ENCODE measurements at regions not wholly inside any gene's neighbourhood (a gene's known extent, or its start where the extent isn't known, plus 50 kb on each side); places are given as distances from the start of the nearest gene placed in this dataset.
"Not testable (repeated sequence)": the region's sequence is repeated elsewhere in the genome, so short reads cannot be mapped to it uniquely, and the experiment has no call there.

DNA sequence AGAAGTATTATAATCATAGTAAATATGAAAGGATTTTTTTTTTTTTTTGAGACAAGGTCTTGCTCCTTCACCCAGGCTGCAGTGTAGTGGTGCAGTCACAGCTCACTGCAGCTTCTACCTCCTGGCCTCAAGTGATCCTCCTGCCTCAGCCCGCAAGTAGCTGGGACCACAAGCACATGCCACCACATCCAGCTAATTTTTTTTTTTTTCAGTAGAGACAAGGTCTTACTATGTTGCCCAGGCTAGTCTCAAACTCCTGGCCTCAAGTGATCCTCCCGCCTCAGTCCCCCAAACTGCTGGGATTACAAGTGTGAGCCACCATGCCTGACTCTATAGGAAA, 86.2 kb upstream of the FOXN2 start:
- DNase-seq: no peak

DNA sequence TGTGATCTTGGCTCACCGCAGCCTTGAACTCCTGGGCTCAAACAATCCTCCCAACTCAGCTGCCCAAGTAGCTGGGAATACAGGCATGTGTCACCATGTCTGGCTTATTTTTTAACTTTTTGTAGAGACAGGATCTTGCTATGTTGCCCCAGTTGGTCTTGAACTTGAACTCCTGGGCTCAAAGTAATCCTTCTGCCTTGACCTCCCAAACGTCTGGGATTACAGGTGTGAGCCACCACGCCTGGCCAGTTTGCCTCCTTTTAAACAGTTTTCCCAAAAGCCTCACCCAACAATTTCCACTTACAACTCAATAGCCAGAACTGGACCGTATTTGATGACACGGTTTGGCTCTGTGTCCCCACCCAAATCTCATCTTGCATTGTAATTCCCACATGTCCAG, 85.4 kb upstream of the FOXN2 start:
- no peak for DNase-seq

GRCh38 chr2:48230834-48231233, 83.6 kb upstream of the FOXN2 start:
- DNase-seq: no peak

DNA sequence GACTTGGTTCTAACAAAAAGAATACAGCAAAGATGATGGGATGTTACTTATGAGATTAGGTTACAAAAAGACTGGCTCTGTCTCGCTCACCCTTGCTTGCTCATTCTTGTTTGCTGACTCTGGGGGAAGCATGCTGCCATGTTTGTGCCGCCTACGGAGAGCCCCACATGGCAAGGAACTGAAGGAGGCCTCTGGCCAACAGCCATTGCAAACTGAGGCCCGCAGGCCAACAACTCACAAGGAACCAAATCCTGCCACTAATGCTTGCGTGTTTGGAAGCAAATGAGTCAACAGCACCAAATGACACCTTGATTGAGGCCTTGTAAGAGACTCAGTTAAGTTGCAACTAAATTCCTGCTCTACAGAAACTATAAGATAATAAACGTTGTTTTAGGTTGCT, 82.1 kb upstream of the FOXN2 start:
- DNase-seq: no peak

DNA sequence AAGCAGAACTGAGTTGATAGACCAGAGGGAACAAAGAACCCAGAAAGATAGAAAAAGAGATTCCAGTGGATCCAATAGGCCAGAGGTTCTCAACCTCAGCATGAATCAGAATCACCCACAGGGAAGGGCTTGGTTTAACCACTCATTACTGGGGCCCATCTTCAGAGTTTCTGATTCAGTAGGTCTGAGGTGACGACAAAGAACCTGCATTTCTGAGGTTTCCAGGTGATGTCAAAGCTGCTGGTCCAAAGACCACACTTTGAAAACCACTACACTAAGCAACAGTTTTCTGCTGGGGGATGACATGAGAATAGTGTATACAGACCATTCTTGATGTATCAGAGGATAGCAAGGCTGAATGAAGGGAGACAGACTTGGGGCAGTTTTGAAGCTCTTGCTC, 81.5 kb upstream of the FOXN2 start:
- no peak for DNase-seq

- not testable (repeated sequence) for DNase-seq
These were observed 80.7 kb upstream of the FOXN2 start for GRCh38 chr2:48233824-48234223.

DNA sequence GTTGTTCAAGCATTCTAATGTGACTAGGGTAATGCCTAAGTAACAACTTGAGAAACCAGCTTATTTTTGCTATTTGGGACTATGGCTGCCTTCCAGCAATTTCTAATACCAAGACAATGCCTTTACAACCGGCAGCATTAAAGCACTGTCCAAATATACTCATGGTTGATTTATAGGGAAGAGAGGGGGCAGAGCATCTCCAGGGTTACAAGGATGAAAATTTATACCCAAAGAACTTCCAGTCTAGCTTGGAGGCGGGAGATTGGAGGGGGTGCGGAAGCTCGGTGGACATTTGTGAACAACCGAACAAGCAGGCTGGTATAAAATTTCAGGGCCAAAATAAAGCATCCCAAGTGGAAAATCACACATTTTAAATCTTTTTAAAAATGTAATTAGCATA, 79.4 kb upstream of the FOXN2 start:
- no peak for DNase-seq

DNA sequence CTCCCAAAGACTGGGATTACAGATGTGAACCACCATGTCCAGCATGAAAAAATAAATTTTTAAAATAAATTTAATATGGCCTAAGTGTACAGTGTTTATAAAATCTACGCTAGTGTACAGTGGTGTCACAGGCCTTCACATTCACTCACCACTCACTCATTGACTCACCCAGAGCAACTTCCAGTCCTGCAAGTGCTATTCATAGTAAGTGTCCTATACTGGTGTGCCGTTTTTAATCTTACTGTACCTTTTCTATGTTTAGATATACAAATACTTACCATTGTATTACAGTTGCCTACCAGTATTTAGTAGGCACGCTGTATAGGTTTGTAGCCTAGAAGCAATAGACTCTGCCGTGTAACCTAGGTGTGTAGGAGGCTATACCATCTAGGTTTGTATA, 76.1 kb upstream of the FOXN2 start:
- DNase-seq: no peak

GRCh38 chr2:48240912-48241311, 73.6 kb upstream of the FOXN2 start:
- no peak for DNase-seq

DNA sequence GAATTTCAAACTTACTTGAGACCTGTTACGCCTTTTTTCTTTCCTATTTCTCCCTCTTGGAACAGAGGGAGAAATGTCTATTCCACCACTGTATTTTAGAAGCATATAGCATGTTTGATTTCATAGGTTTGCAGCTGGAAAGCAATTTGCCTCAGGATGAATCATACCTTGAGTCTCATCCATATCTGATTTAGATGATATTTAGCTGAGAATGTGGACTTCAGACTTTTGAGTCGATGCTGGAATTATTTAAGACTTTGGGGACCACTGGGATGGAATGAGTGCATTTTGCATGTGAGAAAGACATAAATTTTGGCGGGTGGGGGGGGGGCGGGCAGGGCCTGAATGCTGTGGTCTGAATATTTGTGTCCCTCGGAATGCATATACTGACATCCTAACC, 67.3 kb upstream of the FOXN2 start:
- DNase-seq: no peak

DNA sequence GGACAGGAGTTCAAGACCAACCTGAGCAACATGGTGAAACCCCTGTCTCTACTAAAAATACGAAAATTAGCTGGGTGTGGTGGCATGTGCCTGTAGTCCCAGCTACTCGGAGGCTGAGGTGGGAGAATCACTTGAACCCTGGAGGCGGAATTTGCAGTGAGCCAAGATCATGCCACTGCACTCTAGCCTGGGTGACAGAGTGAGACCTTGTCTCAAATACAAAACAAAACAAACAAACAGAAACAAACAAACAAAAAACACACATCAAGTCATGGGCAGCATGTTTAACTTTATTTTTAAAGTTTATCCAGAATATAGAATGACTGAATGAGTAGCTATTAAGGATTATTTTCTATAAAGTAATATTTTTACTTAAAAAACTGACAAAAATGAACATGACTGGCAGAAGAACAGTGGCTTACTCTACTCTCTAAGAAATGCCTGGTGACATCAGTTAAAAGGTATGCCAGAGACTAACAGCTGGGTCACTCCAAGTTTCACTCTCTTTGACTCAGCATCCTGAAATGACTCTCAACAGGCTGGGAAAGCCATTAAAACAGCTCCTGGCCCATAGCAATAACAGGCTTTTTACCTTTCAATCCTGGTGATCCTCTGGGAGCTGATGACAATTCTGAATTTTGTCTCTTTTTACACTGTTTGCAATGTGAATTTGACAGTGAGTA, 66.1 kb upstream of the FOXN2 start:
- no peak for DNase-seq

DNA sequence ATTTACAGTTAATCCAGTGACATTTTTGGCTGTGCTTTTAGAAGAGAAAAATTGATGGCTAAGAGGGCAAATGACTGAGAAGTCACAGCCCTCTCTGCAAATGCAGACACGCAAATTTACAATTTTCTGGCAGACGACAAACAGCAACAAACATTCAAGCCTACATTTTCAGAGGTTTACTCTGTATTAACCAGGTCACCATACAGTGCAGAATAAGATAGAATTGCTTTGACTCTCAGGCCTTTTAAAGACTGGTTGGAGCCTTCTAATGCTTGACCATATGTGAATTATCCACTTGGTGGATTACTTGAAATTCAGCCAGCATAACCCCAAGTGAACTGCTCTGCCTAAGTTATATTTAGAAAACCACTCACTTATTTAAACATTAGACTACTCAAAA, 65.5 kb upstream of the FOXN2 start:
- no peak for DNase-seq

GRCh38 chr2:48249631-48250473, 64.6 kb upstream of the FOXN2 start:
- DNase-seq: no peak

DNA sequence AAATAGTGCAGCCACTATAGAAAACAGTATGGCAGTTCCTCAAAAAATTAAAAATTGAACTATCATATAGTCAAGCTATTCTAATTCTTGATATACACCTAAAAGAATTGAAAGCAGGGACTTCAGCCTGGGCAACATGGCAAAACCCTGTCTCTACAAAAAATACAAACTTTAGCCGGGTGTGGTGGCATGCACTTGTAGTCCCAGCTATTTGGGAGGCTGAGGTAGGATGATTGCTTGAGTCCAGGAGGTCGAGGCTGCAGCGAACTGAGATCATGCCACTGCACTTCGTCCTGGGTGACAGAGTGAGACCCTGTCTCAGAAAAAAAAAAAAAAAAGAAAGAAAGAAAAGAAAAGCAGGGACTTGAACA, 64.0 kb upstream of the FOXN2 start:
- DNase-seq: no peak

- no peak for DNase-seq
These were observed 63.5 kb upstream of the FOXN2 start for GRCh38 chr2:48250943-48251342.

DNA sequence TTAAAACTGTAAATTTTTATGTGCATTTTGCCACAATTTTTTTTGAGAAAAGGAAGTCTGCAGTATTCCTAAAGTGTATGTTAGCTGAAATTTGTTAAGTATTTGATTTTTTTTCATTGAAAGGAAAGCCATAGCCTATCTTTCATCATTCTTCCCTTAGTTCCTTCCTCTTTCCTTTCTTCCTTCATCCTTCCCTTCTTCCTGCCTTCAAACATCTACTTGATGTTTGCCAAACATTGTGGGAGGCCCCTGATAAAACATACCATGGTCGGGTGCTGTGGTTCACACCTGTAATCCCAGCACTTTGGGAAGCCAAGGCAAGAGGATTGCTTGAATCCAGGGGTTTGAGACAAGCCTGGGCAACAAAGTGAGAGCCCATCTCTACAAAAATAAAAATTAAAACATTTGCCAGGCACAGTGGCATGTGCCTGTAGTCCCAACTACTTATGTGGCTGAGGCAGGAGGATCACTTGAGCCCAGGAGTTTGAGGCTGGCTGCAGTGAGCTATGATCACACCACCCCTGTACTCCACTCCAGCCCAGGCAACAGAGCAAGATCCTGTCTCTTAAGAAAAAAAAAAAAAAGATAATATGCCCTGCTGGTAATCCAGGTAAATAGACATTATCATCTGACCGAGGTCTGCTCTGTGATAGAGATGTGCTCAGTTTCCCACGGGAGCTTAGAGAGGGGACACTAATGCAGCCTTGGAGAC, 62.9 kb upstream of the FOXN2 start:
- DNase-seq: no peak

DNA sequence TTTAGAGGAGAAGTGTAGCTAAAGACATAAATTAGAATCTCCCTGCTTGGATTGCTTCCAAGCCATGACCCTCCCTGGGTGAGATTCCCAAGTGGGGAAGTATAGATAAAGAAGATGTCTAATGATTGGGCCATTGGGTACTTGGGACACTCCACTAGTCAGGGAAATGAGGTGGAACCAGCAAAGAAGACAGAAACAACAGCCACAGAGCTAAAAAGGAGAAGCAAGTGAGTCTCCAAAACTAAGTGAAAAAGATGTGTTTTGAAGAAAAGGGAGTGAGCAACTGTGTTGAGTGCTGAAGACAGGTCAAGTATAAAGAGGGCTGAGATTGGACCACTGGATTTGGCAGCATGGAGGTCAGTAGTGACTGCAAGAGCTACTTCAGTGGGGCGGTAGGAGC, 61.2 kb upstream of the FOXN2 start:
- no peak for DNase-seq

GRCh38 chr2:48254839-48255238, 59.6 kb upstream of the FOXN2 start:
- no peak for DNase-seq

- no peak for DNase-seq
These were observed 57.0 kb upstream of the FOXN2 start for GRCh38 chr2:48257456-48257855.

DNA sequence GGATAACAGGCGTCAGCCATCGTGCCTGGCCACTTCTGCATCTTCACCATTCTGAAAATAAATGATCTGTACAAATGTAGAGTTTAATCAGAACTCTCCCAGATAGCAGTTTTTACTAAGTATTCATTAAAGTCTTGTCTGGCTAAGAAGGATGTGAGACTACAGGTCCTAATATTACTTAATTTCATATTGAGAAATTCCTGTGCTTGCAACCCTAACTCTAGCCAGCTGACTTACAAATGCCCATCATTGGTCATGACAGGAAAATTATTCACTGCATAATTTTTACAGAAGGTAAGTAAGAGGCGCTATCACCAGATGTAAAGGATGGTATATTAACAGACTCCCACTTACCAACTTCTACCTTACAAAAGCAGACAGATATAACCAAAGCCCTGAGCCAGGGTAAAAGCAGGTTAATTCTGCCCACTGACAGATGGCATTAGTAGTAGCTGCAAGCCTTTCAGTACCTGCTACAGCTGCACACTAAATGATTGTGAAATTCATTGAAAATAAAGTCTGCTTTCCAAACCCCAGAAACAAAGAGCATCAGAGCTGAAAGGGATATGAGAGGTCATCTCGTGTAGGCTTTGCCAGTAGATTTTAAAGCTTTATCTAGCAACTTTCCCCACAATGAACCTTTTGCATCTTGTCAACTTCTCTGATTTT, 55.9 kb upstream of the FOXN2 start:
- no peak for DNase-seq

- DNase-seq: no peak
These were observed 54.7 kb upstream of the FOXN2 start for GRCh38 chr2:48259811-48260210.

DNA sequence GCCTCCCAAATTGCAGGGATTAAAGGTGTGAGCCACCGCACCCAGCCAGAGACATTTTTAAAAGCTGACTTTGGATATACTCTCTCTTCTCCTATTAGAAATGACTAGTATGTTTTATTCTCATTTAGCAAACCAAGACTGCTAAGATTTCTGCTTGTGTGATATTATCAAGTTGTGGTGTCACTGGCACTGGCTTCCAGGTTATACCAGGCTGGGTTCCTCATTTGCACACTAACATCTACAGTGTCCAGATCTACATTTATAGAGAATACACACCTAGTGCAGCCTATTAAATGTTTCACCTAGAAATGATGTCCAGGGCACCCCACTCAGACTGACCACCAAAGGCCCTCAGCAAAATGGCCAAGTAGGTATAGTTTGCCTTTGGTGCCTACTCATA, 49.9 kb upstream of the FOXN2 start:
- no peak for DNase-seq

Data from NCI-H526 (cell line).